LNCaP clone FGC (cell line): ENCODE measurements at regions not wholly inside any gene's neighbourhood (a gene's known extent, or its start where the extent isn't known, plus 50 kb on each side); places are given as distances from the start of the nearest gene placed in this dataset.
"Not testable (repeated sequence)": the region's sequence is repeated elsewhere in the genome, so short reads cannot be mapped to it uniquely, and the experiment has no call there.

Source experiments
- DNase-seq: peaks from one replicate; pipeline ENCODE4 v3.0.0-alpha.2; 2011; ENCODE audit warnings: low read depth
- H3K4me3 ChIP-seq: 2 replicates; pipeline ENCODE4 v1.5.1; 2011; ENCODE audit warnings: mild to moderate bottlenecking, low read depth, low read length, control low read depth
- CTCF ChIP-seq: IDR thresholded peaks from 2 replicates; pipeline ENCODE4 v1.5.1; 2012; ENCODE audit warnings: mild to moderate bottlenecking; ENCODE audit not compliant: control insufficient read depth, insufficient read depth; ENCODE audit errors: extremely low read depth

DNA sequence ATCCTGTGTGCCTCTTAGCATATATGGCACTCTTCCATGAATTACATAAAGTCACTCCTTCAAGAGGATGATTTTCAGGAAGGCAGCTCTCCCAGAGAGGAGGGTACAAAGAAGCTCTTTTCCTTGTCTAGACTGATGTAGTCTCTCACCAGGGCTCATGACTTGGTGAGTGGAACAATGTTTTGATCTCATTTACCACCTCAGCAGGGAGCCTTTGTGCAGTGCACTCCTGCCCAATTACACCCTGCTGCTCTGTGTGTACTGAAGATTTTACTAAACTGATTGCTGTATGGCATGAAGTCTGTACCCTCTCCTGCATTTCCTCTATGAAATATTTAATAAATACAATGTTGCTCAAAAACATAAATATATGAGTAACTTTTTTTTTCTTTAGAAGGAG is 598.3 kb upstream of the HS3ST5 start:
- TF ChIP-seq CTCF = no peak
- no peak for DNase-seq
- H3K4me3 ChIP-seq = no peak overlapping the region

- no peak overlapping the region for H3K4me3 ChIP-seq
- no peak for TF ChIP-seq CTCF
- no peak for DNase-seq
Observed at GRCh38 chr6:114940181-114940580, 597.4 kb upstream of the HS3ST5 start.

- H3K4me3 ChIP-seq = no peak overlapping the region
- DNase-seq = no peak
- no peak for TF ChIP-seq CTCF
Observed at GRCh38 chr6:114939630-114940029, 596.8 kb upstream of the HS3ST5 start.

DNA sequence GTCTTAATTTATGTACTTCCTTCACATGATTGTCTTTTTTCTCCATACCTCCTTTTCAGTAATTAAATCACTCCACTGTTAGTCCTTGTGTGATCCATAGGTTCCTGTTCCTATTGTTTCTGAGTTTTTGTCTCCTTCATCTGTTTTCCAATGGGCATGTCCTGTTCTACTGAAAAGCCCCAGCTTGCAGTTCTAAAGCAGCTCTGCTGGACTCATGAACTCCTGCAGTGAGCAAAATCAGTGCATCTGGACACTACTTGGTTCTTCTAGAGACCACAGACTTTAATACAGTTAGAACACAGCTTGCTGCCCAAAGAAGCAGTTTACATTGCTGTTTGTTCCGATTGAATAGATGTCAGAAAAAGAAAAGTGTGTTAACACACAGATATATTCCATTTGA is 593.3 kb upstream of the HS3ST5 start:
- no peak for TF ChIP-seq CTCF
- H3K4me3 ChIP-seq = no peak overlapping the region
- DNase-seq = no peak

DNA sequence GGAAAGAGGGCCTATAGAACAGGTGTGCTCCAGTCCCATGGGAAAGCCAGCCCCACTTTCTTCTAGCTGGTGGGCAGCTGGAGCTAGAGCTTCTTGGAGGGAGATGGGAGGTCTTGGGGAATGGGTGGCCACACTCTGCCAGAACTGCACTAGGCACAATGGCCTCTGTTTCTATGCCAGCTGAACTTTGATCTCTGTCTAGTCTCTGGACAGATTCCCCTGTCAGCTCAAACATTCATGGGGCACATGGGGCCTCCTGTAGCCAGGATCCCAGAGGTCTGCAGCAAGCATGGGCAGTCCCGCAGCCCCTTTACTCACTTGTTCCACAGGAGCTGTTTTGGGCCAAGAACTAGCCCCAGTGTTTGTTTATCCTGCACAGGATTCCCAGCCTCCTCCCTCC is 591.3 kb upstream of the HS3ST5 start:
- no peak overlapping the region for H3K4me3 ChIP-seq
- no peak for TF ChIP-seq CTCF
- no peak for DNase-seq

- not testable (repeated sequence) for DNase-seq, H3K4me3 ChIP-seq
Observed at GRCh38 chr6:114928731-114929130, 585.9 kb upstream of the HS3ST5 start.

GRCh38 chr6:114906096-114906495 is 563.3 kb upstream of the HS3ST5 start:
- DNase-seq = no peak
- no peak for TF ChIP-seq CTCF
- no peak overlapping the region for H3K4me3 ChIP-seq

GRCh38 chr6:114897536-114897935 is 554.7 kb upstream of the HS3ST5 start:
- DNase-seq = no peak
- no peak for TF ChIP-seq CTCF

More at GRCh38 chr6:114897536-114897935, 554.7 kb upstream of the HS3ST5 start:
- H3K4me3 ChIP-seq = no peak overlapping the region
